ENCODE measurements at regions not wholly inside any gene's neighbourhood (a gene's known extent, or its start where the extent isn't known, plus 50 kb on each side); places are given as distances from the start of the nearest gene placed in this dataset.

DNA sequence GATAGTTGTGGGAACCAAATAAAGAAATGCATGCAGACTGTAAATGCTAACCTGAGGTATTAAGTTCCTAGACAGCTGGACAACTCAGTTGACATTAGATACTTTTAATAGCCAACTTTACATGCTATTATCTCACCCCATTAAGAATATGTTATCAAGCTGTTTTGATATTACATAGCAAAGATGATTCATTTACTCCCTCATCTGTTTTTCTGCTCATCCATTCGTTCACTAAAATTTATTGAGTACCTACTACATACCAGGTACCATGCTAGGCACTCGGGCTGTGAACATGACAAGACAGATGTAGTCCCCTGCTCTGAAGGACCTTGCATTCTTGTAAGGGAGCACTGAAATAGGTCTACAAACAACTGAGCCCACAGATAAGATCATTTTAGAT is 192.4 kb downstream of the DACT1 start:
- Histone ChIP-seq H3K9me3 (ENCODE audit: insufficient read depth, low read depth) (peaks cover 8% of the 10 kb centered on the region; the same call in 1 of the 2 replicates), H3K4me3 (no peak overlapping the region), H3K27me3 (ENCODE audit: insufficient read depth, low read depth) (peaks cover 27% of the 10 kb centered on the region), H3K9me2 (ENCODE audit: insufficient read depth) (no peaks in the 10 kb centered on the region), H2AFZ (no peak overlapping the region), H3K27ac (no peak overlapping the region), H3K4me1 (replicated peaks; ENCODE audit: insufficient read depth) (no peaks in the 10 kb centered on the region), H3K79me2 (ENCODE audit: low read depth) (no peaks in the 10 kb centered on the region), H3K4me2 (no peak overlapping the region), H3F3A (ENCODE audit: insufficient read depth, low read depth) (peaks cover 6% of the 10 kb centered on the region; the same call in 1 of the 2 replicates), H4K20me1 (ENCODE audit: insufficient read depth) (no peaks in the 10 kb centered on the region), H3K36me3 (ENCODE audit: low read depth) (no peaks in the 10 kb centered on the region)
- ChIA-PET POLR2A (ENCODE audit: unreplicated experiment) (no interaction called here), CTCF (no interaction called here)
- DNase-seq, result no peak
- TF ChIP-seq, protein P1, sequence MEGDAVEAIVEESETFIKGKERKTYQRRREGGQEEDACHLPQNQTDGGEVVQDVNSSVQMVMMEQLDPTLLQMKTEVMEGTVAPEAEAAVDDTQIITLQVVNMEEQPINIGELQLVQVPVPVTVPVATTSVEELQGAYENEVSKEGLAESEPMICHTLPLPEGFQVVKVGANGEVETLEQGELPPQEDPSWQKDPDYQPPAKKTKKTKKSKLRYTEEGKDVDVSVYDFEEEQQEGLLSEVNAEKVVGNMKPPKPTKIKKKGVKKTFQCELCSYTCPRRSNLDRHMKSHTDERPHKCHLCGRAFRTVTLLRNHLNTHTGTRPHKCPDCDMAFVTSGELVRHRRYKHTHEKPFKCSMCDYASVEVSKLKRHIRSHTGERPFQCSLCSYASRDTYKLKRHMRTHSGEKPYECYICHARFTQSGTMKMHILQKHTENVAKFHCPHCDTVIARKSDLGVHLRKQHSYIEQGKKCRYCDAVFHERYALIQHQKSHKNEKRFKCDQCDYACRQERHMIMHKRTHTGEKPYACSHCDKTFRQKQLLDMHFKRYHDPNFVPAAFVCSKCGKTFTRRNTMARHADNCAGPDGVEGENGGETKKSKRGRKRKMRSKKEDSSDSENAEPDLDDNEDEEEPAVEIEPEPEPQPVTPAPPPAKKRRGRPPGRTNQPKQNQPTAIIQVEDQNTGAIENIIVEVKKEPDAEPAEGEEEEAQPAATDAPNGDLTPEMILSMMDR (conservative IDR thresholded peaks at IDR 0.05), result no peak
- TF ChIP-seq EZH2 (IDR thresholded peaks at IDR 0.05; ENCODE audit: low read depth), result no peak
- no TSS peak for BruUV-seq (replicated peaks)
- intact Hi-C loops (cut with micrococcal nuclease; ENCODE audit: unreplicated experiment), result no loop called here

DNA sequence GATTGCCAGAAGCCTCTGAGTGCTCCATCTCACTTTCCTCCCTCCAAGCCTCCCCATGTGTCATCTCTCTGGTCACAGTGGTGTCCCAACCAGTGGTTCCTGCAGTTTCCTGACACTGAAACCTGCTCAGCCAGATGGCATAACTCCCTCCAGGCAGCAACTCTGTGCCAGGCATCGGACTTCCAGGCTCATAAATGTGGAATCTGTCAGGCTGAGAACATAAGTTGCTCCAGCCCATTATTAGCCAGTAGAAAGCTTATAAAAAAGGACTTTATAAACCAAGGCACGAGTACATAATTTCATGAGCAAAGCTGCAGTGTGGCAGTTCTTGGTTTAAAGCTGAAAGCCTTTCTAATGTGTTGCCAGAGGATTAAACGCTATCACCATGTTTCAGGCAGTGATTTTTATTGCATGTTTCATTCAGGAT is 194.3 kb downstream of the DACT1 start:
- no peak overlapping the region for H2AFZ ChIP-seq
- no peak for DNase-seq
- H3K4me1 ChIP-seq (replicated peaks; ENCODE audit: insufficient read depth), result no peaks in the 10 kb centered on the region
- H3K27me3 ChIP-seq (ENCODE audit: insufficient read depth, low read depth), result peaks cover 30% of the 10 kb centered on the region
- no peaks in the 10 kb centered on the region for H3K9me2 ChIP-seq (ENCODE audit: insufficient read depth)
- ChIA-PET CTCF (no interaction called here), POLR2A (ENCODE audit: unreplicated experiment) (no interaction called here)
- no peaks in the 10 kb centered on the region for H3K79me2 ChIP-seq (ENCODE audit: low read depth)
- no peak overlapping the region for H3K4me3 ChIP-seq
- H3K9me3 ChIP-seq (ENCODE audit: insufficient read depth, low read depth), result peaks cover 6% of the 10 kb centered on the region; the same call in 1 of the 2 replicates
- no peak overlapping the region for H3K27ac ChIP-seq
- intact Hi-C loops (cut with micrococcal nuclease; ENCODE audit: unreplicated experiment), result no loop called here
- TF ChIP-seq, protein P1 (conservative IDR thresholded peaks at IDR 0.05), result no peak
- TF ChIP-seq EZH2 (IDR thresholded peaks at IDR 0.05; ENCODE audit: low read depth), result no peak
- no peaks in the 10 kb centered on the region for H3K36me3 ChIP-seq (ENCODE audit: low read depth)
- H3K4me2 ChIP-seq, result no peak overlapping the region
- H3F3A ChIP-seq (ENCODE audit: insufficient read depth, low read depth), result peaks cover 6% of the 10 kb centered on the region; the same call in 1 of the 2 replicates
- BruUV-seq (replicated peaks), result no TSS peak
- H4K20me1 ChIP-seq (ENCODE audit: insufficient read depth), result no peaks in the 10 kb centered on the region

DNA sequence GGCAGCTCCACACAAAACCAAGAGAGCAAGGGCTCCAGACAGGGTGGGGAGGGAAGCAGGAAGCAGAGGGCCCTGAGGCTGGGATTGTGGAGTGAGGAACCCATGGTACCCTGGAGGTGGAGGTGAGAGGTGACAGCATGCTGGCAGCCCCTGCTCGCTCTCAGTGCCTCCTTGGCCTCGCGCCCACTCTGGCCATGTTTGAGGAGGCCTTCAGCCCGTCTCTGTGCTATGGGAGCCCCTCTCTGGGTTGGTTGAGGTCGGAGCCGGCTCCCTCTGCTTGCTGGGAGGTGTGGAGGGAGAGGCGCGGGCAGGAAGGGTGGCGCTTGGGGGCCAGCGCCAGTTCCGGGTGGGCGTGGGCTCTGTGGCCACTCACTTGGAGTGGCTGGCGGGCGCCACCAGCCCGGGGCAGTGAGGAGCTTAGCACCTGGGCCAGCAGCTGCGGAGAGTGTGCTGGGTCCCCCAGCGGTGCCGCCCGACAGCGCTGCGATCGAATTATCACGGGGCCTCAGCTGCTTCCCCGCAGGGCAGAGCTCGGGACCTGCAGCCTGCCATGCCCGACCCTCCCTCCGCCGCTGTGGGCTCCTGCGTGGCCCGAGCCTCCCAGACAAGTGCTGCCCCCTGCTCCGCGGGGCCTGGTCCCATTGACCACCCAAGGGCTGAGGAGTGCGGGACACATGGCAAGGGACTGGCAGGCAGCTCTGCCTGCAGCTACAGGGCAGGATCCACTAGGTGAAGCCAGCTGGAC is 196.0 kb downstream of the DACT1 start:
- no peaks in the 10 kb centered on the region for H3K4me1 ChIP-seq (replicated peaks; ENCODE audit: insufficient read depth)
- CTCF ChIA-PET, result no interaction called here
- peaks cover 6% of the 10 kb centered on the region; the same call in 1 of the 2 replicates for H3F3A ChIP-seq (ENCODE audit: insufficient read depth, low read depth)
- H4K20me1 ChIP-seq (ENCODE audit: insufficient read depth), result no peaks in the 10 kb centered on the region
- no peaks in the 10 kb centered on the region for H3K36me3 ChIP-seq (ENCODE audit: low read depth)
- peaks cover 30% of the 10 kb centered on the region for H3K27me3 ChIP-seq (ENCODE audit: insufficient read depth, low read depth)
- H3K4me2 ChIP-seq, result no peak overlapping the region
- TF ChIP-seq, protein P1 (conservative IDR thresholded peaks at IDR 0.05), result no peak
- TF ChIP-seq EZH2 (IDR thresholded peaks at IDR 0.05; ENCODE audit: low read depth), result no peak
- H3K9me3 ChIP-seq (ENCODE audit: insufficient read depth, low read depth), result 0 out of 2 replicates have a peak, but pooled peaks cover 3% of the 10 kb centered on the region
- no TSS peak for BruUV-seq (replicated peaks)
- POLR2A ChIA-PET (ENCODE audit: unreplicated experiment), result no interaction called here
- no peak for DNase-seq
- intact Hi-C loops (cut with micrococcal nuclease; ENCODE audit: unreplicated experiment), result no loop called here
- H3K9me2 ChIP-seq (ENCODE audit: insufficient read depth), result no peaks in the 10 kb centered on the region
- H3K4me3 ChIP-seq, result no peak overlapping the region
- H3K79me2 ChIP-seq (ENCODE audit: low read depth), result no peaks in the 10 kb centered on the region
- no peak overlapping the region for H2AFZ ChIP-seq
- H3K27ac ChIP-seq, result no peak overlapping the region
